ENCODE measurements at regions not wholly inside any gene's neighbourhood (a gene's known extent, or its start where the extent isn't known, plus 50 kb on each side); places are given as distances from the start of the nearest gene placed in this dataset.

DNA sequence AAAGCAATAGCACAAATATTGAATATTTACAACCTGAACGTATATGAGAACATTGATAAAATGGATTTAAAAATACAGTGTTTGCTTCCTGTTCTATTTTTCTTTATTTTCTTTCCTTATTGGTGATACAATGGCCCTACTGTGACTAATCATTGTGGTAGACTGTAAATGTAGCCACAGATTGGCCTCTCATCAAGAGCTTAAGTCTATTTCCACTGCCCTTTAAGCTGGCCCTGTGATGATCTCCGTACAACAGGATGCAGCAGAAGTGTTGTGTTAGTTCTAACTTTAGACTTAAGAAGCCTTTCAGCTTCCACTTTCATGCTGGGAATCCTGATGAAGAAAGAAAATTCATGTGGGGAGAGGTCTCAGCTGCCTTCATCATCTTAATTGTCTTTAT, 285.6 kb upstream of the B3GALT2 start:
- no peak for TF ChIP-seq POLR2A (IDR thresholded peaks at IDR 0.05)
- TF ChIP-seq, protein P1, sequence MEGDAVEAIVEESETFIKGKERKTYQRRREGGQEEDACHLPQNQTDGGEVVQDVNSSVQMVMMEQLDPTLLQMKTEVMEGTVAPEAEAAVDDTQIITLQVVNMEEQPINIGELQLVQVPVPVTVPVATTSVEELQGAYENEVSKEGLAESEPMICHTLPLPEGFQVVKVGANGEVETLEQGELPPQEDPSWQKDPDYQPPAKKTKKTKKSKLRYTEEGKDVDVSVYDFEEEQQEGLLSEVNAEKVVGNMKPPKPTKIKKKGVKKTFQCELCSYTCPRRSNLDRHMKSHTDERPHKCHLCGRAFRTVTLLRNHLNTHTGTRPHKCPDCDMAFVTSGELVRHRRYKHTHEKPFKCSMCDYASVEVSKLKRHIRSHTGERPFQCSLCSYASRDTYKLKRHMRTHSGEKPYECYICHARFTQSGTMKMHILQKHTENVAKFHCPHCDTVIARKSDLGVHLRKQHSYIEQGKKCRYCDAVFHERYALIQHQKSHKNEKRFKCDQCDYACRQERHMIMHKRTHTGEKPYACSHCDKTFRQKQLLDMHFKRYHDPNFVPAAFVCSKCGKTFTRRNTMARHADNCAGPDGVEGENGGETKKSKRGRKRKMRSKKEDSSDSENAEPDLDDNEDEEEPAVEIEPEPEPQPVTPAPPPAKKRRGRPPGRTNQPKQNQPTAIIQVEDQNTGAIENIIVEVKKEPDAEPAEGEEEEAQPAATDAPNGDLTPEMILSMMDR (IDR thresholded peaks at IDR 0.05), result no peak

Measured in heart left ventricle (tissue), 13 donors.